ENCODE measurements at regions not wholly inside any gene's neighbourhood (a gene's known extent, or its start where the extent isn't known, plus 50 kb on each side); places are given as distances from the start of the nearest gene placed in this dataset.
"Not testable (repeated sequence)": the region's sequence is repeated elsewhere in the genome, so short reads cannot be mapped to it uniquely, and the experiment has no call there.

GRCh38 chr11:29480981-29481380 lies 535.8 kb downstream of the KCNA4 start:
- DNase-seq: no peak

GRCh38 chr11:29458252-29458651 lies 558.6 kb downstream of the KCNA4 start:
- no peak for DNase-seq

- no peak for DNase-seq
These were observed 564.7 kb downstream of the KCNA4 start for GRCh38 chr11:29452146-29452545.

- no peak for DNase-seq
These were observed 567.4 kb downstream of the KCNA4 start for GRCh38 chr11:29449281-29450074.

- peak; percentile 3 to 60 for DNase-seq
These were observed 568.5 kb downstream of the KCNA4 start for GRCh38 chr11:29448246-29448877.

GRCh38 chr11:29447821-29448220 lies 569.0 kb downstream of the KCNA4 start:
- DNase-seq: no peak

- no peak for DNase-seq
These were observed 570.7 kb downstream of the KCNA4 start for GRCh38 chr11:29446132-29446531.

GRCh38 chr11:29445191-29445590 lies 571.6 kb downstream of the KCNA4 start:
- DNase-seq: not testable (repeated sequence)

- no peak for DNase-seq
These were observed 578.0 kb downstream of the KCNA4 start for GRCh38 chr11:29438815-29439214.

GRCh38 chr11:29435421-29435820 lies 581.4 kb downstream of the KCNA4 start:
- DNase-seq: no peak

- DNase-seq: peak in 1 of 2 donors; percentile 53
These were observed 584.0 kb downstream of the KCNA4 start for GRCh38 chr11:29432719-29433325.

GRCh38 chr11:29405305-29405704 lies 611.5 kb downstream of the KCNA4 start:
- DNase-seq: no peak

GRCh38 chr11:29395555-29396072 lies 621.2 kb downstream of the KCNA4 start:
- no peak for DNase-seq

- DNase-seq: no peak
These were observed 627.0 kb downstream of the KCNA4 start for GRCh38 chr11:29389793-29390192.

GRCh38 chr11:29373725-29374124 lies 643.1 kb downstream of the KCNA4 start:
- no peak for DNase-seq

GRCh38 chr11:29368126-29368525 lies 648.7 kb downstream of the KCNA4 start:
- peak in 1 of 2 donors; percentile 1 for DNase-seq

- no peak for DNase-seq
These were observed 652.8 kb downstream of the KCNA4 start for GRCh38 chr11:29364006-29364405.

GRCh38 chr11:29361369-29361768 lies 655.5 kb downstream of the KCNA4 start:
- DNase-seq: no peak

GRCh38 chr11:29353833-29354232 lies 663.0 kb downstream of the KCNA4 start:
- DNase-seq: no peak

- no peak for DNase-seq
These were observed 664.5 kb downstream of the KCNA4 start for GRCh38 chr11:29352273-29352795.

- no peak for DNase-seq
These were observed 665.4 kb downstream of the KCNA4 start for GRCh38 chr11:29351301-29351873.

GRCh38 chr11:29343465-29344333 lies 673.1 kb downstream of the KCNA4 start:
- DNase-seq: peak; percentile 39 to 45
